Adipocyte (in vitro differentiated cells): ENCODE measurements at regions not wholly inside any gene's neighbourhood (a gene's known extent, or its start where the extent isn't known, plus 50 kb on each side); places are given as distances from the start of the nearest gene placed in this dataset.
"Not testable (repeated sequence)": the region's sequence is repeated elsewhere in the genome, so short reads cannot be mapped to it uniquely, and the experiment has no call there.

Source experiments
- DNase-seq: peaks from one replicate; pipeline ENCODE4 v3.0.0-alpha.2; 2015; ENCODE audit warnings: low read depth
- H3K27me3 ChIP-seq: replicated peaks from 2 replicates; pipeline ENCODE4 v1.7.0; 2013; ENCODE audit warnings: mild to moderate bottlenecking, low read length, moderate library complexity; ENCODE audit not compliant: control insufficient read depth, insufficient read depth
- H3K36me3 ChIP-seq: 2 replicates; pipeline ENCODE4 v1.7.0; 2013; ENCODE audit warnings: low read length, mild to moderate bottlenecking, moderate library complexity; ENCODE audit not compliant: control insufficient read depth, insufficient read depth, severe bottlenecking
- H3K4me1 ChIP-seq: 2 replicates; pipeline ENCODE4 v1.7.0; 2013; ENCODE audit warnings: mild to moderate bottlenecking, low read length, moderate library complexity; ENCODE audit not compliant: control insufficient read depth, insufficient read depth
- H3K4me3 ChIP-seq: 2 replicates; pipeline ENCODE4 v1.7.0; 2013; ENCODE audit warnings: mild to moderate bottlenecking, low read length, moderate library complexity
- H3K9ac ChIP-seq: 2 replicates; pipeline ENCODE4 v1.7.0; 2013; ENCODE audit warnings: mild to moderate bottlenecking, low read length, moderate library complexity
- H3K9me3 ChIP-seq: 2 replicates; pipeline ENCODE4 v1.7.0; 2013; ENCODE audit warnings: mild to moderate bottlenecking, low read length, moderate library complexity; ENCODE audit not compliant: control insufficient read depth

GRCh38 chr2:208609166-208609804 is 202.7 kb downstream of the PTH2R start:
- Histone ChIP-seq H3K9me3 (no peaks in the 10 kb centered on the region), H3K27me3 (no peaks in the 10 kb centered on the region), H3K4me3 (no peak overlapping the region)

GRCh38 chr2:208615675-208616074 is 209.1 kb downstream of the PTH2R start:
- not testable (repeated sequence) for H3K36me3 ChIP-seq, H3K9ac ChIP-seq, H3K27me3 ChIP-seq, H3K4me3 ChIP-seq, H3K9me3 ChIP-seq, H3K4me1 ChIP-seq, DNase-seq

More at GRCh38 chr2:208609166-208609804, 202.7 kb downstream of the PTH2R start:
- H3K9ac ChIP-seq: no peak overlapping the region
- no peak for DNase-seq
- H3K4me1 ChIP-seq: no peaks in the 10 kb centered on the region
- H3K36me3 ChIP-seq: no peaks in the 10 kb centered on the region

- no peak for DNase-seq
- Histone ChIP-seq H3K36me3 (no peaks in the 10 kb centered on the region), H3K27me3 (no peaks in the 10 kb centered on the region), H3K9ac (no peak overlapping the region), H3K4me1 (no peaks in the 10 kb centered on the region), H3K4me3 (no peak overlapping the region), H3K9me3 (peaks cover 8% of the 10 kb centered on the region)
These were observed 211.6 kb downstream of the PTH2R start for GRCh38 chr2:208618220-208618619.

GRCh38 chr2:208619993-208620392 is 213.4 kb downstream of the PTH2R start:
- H3K4me3 ChIP-seq: no peak overlapping the region
- no peak for DNase-seq

GRCh38 chr2:208620487-208620978 is 213.9 kb downstream of the PTH2R start:
- Histone ChIP-seq H3K9me3 (peaks cover 8% of the 10 kb centered on the region), H3K36me3 (no peaks in the 10 kb centered on the region), H3K4me3 (no peak overlapping the region), H3K27me3 (no peaks in the 10 kb centered on the region), H3K4me1 (no peaks in the 10 kb centered on the region), H3K9ac (no peak overlapping the region)
- no peak for DNase-seq

More at GRCh38 chr2:208619993-208620392, 213.4 kb downstream of the PTH2R start:
- Histone ChIP-seq H3K27me3 (no peaks in the 10 kb centered on the region), H3K36me3 (no peaks in the 10 kb centered on the region), H3K4me1 (no peaks in the 10 kb centered on the region), H3K9ac (no peak overlapping the region), H3K9me3 (peaks cover 8% of the 10 kb centered on the region)

GRCh38 chr2:208627110-208627884 is 220.7 kb downstream of the PTH2R start:
- Histone ChIP-seq H3K9me3 (peaks cover 3% of the 10 kb centered on the region), H3K36me3 (no peaks in the 10 kb centered on the region), H3K4me3 (no peak overlapping the region), H3K9ac (no peak overlapping the region), H3K27me3 (no peaks in the 10 kb centered on the region), H3K4me1 (no peaks in the 10 kb centered on the region)
- no peak for DNase-seq

- Histone ChIP-seq H3K36me3 (no peaks in the 10 kb centered on the region), H3K4me3 (no peak overlapping the region), H3K27me3 (no peaks in the 10 kb centered on the region), H3K4me1 (no peaks in the 10 kb centered on the region), H3K9me3 (peaks cover 4% of the 10 kb centered on the region), H3K9ac (no peak overlapping the region)
- DNase-seq: no peak
These were observed 221.3 kb downstream of the PTH2R start for GRCh38 chr2:208627916-208628315.

GRCh38 chr2:208638059-208638458 is 231.5 kb downstream of the PTH2R start:
- DNase-seq: no peak
- H3K4me3 ChIP-seq: no peak overlapping the region
- no peaks in the 10 kb centered on the region for H3K27me3 ChIP-seq
- H3K9ac ChIP-seq: no peak overlapping the region
- peaks cover 9% of the 10 kb centered on the region for H3K9me3 ChIP-seq
- no peaks in the 10 kb centered on the region for H3K36me3 ChIP-seq
- no peaks in the 10 kb centered on the region for H3K4me1 ChIP-seq

GRCh38 chr2:208642125-208642779 is 235.7 kb downstream of the PTH2R start:
- H3K9ac ChIP-seq: no peak overlapping the region
- no peaks in the 10 kb centered on the region for H3K9me3 ChIP-seq
- no peaks in the 10 kb centered on the region for H3K27me3 ChIP-seq
- no peaks in the 10 kb centered on the region for H3K36me3 ChIP-seq
- H3K4me1 ChIP-seq: no peaks in the 10 kb centered on the region
- H3K4me3 ChIP-seq: no peak overlapping the region
- no peak for DNase-seq

- Histone ChIP-seq H3K36me3 (no peaks in the 10 kb centered on the region), H3K9ac (no peak overlapping the region), H3K9me3 (no peaks in the 10 kb centered on the region), H3K4me3 (no peak overlapping the region), H3K27me3 (no peaks in the 10 kb centered on the region), H3K4me1 (no peaks in the 10 kb centered on the region)
- no peak for DNase-seq
These were observed 236.6 kb downstream of the PTH2R start for GRCh38 chr2:208643145-208643544.

- H3K9ac ChIP-seq: no peak overlapping the region
- no peaks in the 10 kb centered on the region for H3K27me3 ChIP-seq
- no peaks in the 10 kb centered on the region for H3K4me1 ChIP-seq
- DNase-seq: no peak
- H3K36me3 ChIP-seq: no peaks in the 10 kb centered on the region
- H3K4me3 ChIP-seq: no peak overlapping the region
- H3K9me3 ChIP-seq: no peaks in the 10 kb centered on the region
These were observed 238.6 kb downstream of the PTH2R start for GRCh38 chr2:208645226-208645625.
